A673 (cell line): ENCODE measurements at regions not wholly inside any gene's neighbourhood (a gene's known extent, or its start where the extent isn't known, plus 50 kb on each side); places are given as distances from the start of the nearest gene placed in this dataset.

Experiments used
- BruUV-seq: library from RNA; stranded (reverse); fragments of 400-500 nt; replicated peaks from 2 replicates; lab custom pipeline; 2021; lab: Mats Ljungman, UMichigan
- CTCF ChIA-PET: fragments of 300-600 bp; sonication (Branson Sonifier 250); formaldehyde crosslinking; loops from one replicate; lab custom pipeline; 2022; ENCODE audit warnings: antibody characterized with exemption; lab: Charles Lee
- POLR2A ChIA-PET: fragments of 300-600 bp; sonication (Branson Sonifier 250); formaldehyde crosslinking; loops from one replicate; lab custom pipeline; 2022; ENCODE audit warnings: antibody characterized with exemption; ENCODE audit not compliant: low non-redundant PET; lab: Charles Lee
- DNase-seq: peaks from one replicate; pipeline ENCODE4 v3.0.0-alpha.2; 2015; ENCODE audit warnings: low spot score
- H3K27ac ChIP-seq: fragments of 200-600 bp; sonication (generic); 2 replicates; pipeline ENCODE4 v1.5.1; 2016; ENCODE audit warnings: mixed run types, low read depth, mild to moderate bottlenecking, mixed read lengths, antibody characterized with exemption, low read length; ENCODE audit not compliant: poor library complexity, severe bottlenecking
- H3K27me3 ChIP-seq: fragments of 200-600 bp; sonication (generic); replicated peaks from 2 replicates; pipeline ENCODE4 v1.6.1; 2017; ENCODE audit warnings: mixed run types, low read depth, mild to moderate bottlenecking, mixed read lengths, antibody characterized with exemption, low read length; ENCODE audit not compliant: insufficient read depth, poor library complexity
- H3K36me3 ChIP-seq: fragments of 200-600 bp; sonication (generic); 2 replicates; pipeline ENCODE4 v1.6.1; 2016; ENCODE audit warnings: mixed run types, mild to moderate bottlenecking, mixed read lengths, antibody characterized with exemption, low read length; ENCODE audit not compliant: insufficient read depth, poor library complexity, severe bottlenecking
- H3K4me1 ChIP-seq: fragments of 200-600 bp; sonication (generic); 2 replicates; pipeline ENCODE4 v1.6.1; 2017; ENCODE audit warnings: mixed run types, mild to moderate bottlenecking, mixed read lengths, antibody characterized with exemption, low read length; ENCODE audit not compliant: insufficient read depth, poor library complexity, severe bottlenecking
- H3K4me3 ChIP-seq: fragments of 200-600 bp; sonication (generic); 2 replicates; pipeline ENCODE4 v1.5.1; 2016; ENCODE audit warnings: low read depth, mixed run types, mild to moderate bottlenecking, mixed read lengths, low read length; ENCODE audit not compliant: poor library complexity, severe bottlenecking
- H3K9me3 ChIP-seq: fragments of 200-600 bp; sonication (generic); 2 replicates; pipeline ENCODE4 v1.6.1; 2016; ENCODE audit warnings: mixed run types, low read depth, mild to moderate bottlenecking, mixed read lengths, antibody characterized with exemption, low read length; ENCODE audit not compliant: poor library complexity, severe bottlenecking
- CTCF ChIP-seq: fragments of 300-800, 200-600 bp; sonication (generic); conservative IDR thresholded peaks from 2 replicates; pipeline ENCODE4 v1.5.1; 2017; ENCODE audit warnings: low read depth, mild to moderate bottlenecking, antibody characterized with exemption, low read length, moderate library complexity, mixed read lengths
- EZH2 ChIP-seq: fragments of 200-600 bp; sonication (generic); IDR thresholded peaks from 2 replicates; pipeline ENCODE4 v1.6.1; 2017; ENCODE audit warnings: borderline replicate concordance, low read depth, mild to moderate bottlenecking, mixed read lengths, antibody characterized with exemption, low read length; ENCODE audit not compliant: poor library complexity, severe bottlenecking
- intact Hi-C: fragments of 100-400 bp; cut with micrococcal nuclease; formaldehyde crosslinking; loops from one replicate; pipeline ENCODE4 v1.10.0; 2022; ENCODE audit not compliant: unreplicated experiment

- no peak for DNase-seq
- ChIA-PET POLR2A (no interaction called here), CTCF (no interaction called here)
- no peak for TF ChIP-seq CTCF
- BruUV-seq = no TSS peak
- intact Hi-C loops = no loop called here
- no peaks in the 10 kb centered on the region for H3K4me1 ChIP-seq
- no peak overlapping the region for H3K27ac ChIP-seq
- no peaks in the 10 kb centered on the region for H3K36me3 ChIP-seq
- no peaks in the 10 kb centered on the region for H3K9me3 ChIP-seq
- no peaks in the 10 kb centered on the region for H3K27me3 ChIP-seq
- H3K4me3 ChIP-seq = no peak overlapping the region
Observed at GRCh38 chr2:17101091-17101490, 417.1 kb downstream of the RAD51AP2 start.

- ChIA-PET CTCF (no interaction called here), POLR2A (no interaction called here)
- H3K9me3 ChIP-seq = no peaks in the 10 kb centered on the region
- no peak overlapping the region for H3K4me3 ChIP-seq
- no peaks in the 10 kb centered on the region for H3K4me1 ChIP-seq
- no peak overlapping the region for H3K27ac ChIP-seq
- TF ChIP-seq EZH2 (no peak), CTCF (no peak)
- intact Hi-C loops = no loop called here
- H3K36me3 ChIP-seq = no peaks in the 10 kb centered on the region
- BruUV-seq = no TSS peak
- no peaks in the 10 kb centered on the region for H3K27me3 ChIP-seq
- DNase-seq = no peak
Observed at GRCh38 chr2:17095340-17095739, 422.9 kb downstream of the RAD51AP2 start.

- Histone ChIP-seq H3K4me1 (no peaks in the 10 kb centered on the region), H3K9me3 (no peaks in the 10 kb centered on the region), H3K27me3 (no peaks in the 10 kb centered on the region), H3K27ac (no peak overlapping the region), H3K36me3 (no peaks in the 10 kb centered on the region), H3K4me3 (no peak overlapping the region)
- TF ChIP-seq CTCF (no peak), EZH2 (no peak)
- intact Hi-C loops = no loop called here
- no TSS peak for BruUV-seq
- ChIA-PET POLR2A (no interaction called here), CTCF (no interaction called here)
- DNase-seq = no peak
Observed at GRCh38 chr2:17093712-17094111, 424.5 kb downstream of the RAD51AP2 start.
